ENCODE measurements at regions not wholly inside any gene's neighbourhood (a gene's known extent, or its start where the extent isn't known, plus 50 kb on each side); places are given as distances from the start of the nearest gene placed in this dataset.
"Not testable (repeated sequence)": the region's sequence is repeated elsewhere in the genome, so short reads cannot be mapped to it uniquely, and the experiment has no call there.

GRCh38 chrX:93019841-93020240 is 653.5 kb downstream of the NAP1L3 start:
- H3K4me3 ChIP-seq (ENCODE audit: control insufficient read depth in 1 of 2, extremely low read depth in 1 of 2, low read length in 1 of 2); CTCF ChIA-PET; H3K36me3 Mint-ChIP-seq; H3K4me3 Mint-ChIP-seq; H3K27me3 Mint-ChIP-seq; H3K36me3 ChIP-seq (ENCODE audit: control insufficient read depth in 2 of 2, extremely low read depth in 1 of 2, insufficient read depth in 1 of 2, low read length in 1 of 2); H3K27ac ChIP-seq (ENCODE audit: low read length); ATAC-seq (replicated peaks in 1 of 4); POLR2A ChIA-PET; H3K27ac Mint-ChIP-seq; H3K4me1 Mint-ChIP-seq; H3K27me3 ChIP-seq (replicated peaks in 1 of 2; ENCODE audit: control insufficient read depth in 2 of 2, extremely low read depth in 1 of 2, insufficient read depth in 2 of 2, low read length in 1 of 2); H3K4me1 ChIP-seq (ENCODE audit: control insufficient read depth in 1 of 2, extremely low read depth in 1 of 2, insufficient read depth in 2 of 2, low read length in 2 of 2); H3K9me3 Mint-ChIP-seq; H3K9me3 ChIP-seq; DNase-seq: not testable (repeated sequence)
- no CpG with 5 or more reads among the region's 2 CpGs for WGBS (ENCODE audit: insufficient coverage)

DNA sequence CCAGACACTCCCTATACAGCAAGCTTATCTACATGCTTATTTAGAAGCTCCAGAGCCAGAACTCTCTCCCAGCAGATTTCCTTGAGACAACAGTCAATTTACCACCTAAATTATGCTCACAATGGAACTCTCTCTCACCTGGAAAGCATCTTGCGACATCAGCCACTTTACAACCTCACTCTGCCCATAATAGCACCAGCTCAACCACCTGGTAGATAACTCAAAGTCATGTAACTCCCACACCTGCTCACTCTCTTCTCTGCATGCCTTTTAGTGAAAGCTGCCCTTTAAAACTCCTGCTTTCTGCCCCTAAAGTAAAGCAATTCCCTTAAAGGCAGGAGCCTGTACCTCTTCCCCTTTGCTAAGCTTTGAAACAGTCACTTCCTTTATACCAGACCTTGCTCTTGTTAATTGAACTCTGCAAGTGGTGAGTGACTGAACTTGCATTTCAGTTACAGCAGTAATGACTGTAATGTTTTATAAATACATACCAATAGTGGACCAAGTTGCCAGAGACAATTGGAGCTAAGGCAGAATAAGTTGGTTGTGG is 658.8 kb downstream of the NAP1L3 start:
- CTCF ChIA-PET; H3K4me3 Mint-ChIP-seq; H3K4me3 ChIP-seq (ENCODE audit: control insufficient read depth in 1 of 2, extremely low read depth in 1 of 2, low read length in 1 of 2); H3K27me3 Mint-ChIP-seq; H3K4me1 ChIP-seq (ENCODE audit: control insufficient read depth in 1 of 2, extremely low read depth in 1 of 2, insufficient read depth in 2 of 2, low read length in 2 of 2); H3K36me3 ChIP-seq (ENCODE audit: control insufficient read depth in 2 of 2, extremely low read depth in 1 of 2, insufficient read depth in 1 of 2, low read length in 1 of 2); H3K27me3 ChIP-seq (replicated peaks in 1 of 2; ENCODE audit: control insufficient read depth in 2 of 2, extremely low read depth in 1 of 2, insufficient read depth in 2 of 2, low read length in 1 of 2); H3K4me1 Mint-ChIP-seq; H3K27ac ChIP-seq (ENCODE audit: low read length); ATAC-seq (replicated peaks in 1 of 4); DNase-seq; H3K9me3 Mint-ChIP-seq; POLR2A ChIA-PET; H3K9me3 ChIP-seq; H3K27ac Mint-ChIP-seq; H3K36me3 Mint-ChIP-seq: not testable (repeated sequence)
- no CpG with 5 or more reads among the region's 1 CpG for WGBS (ENCODE audit: insufficient coverage)
